H1 (cell line): ENCODE measurements at regions not wholly inside any gene's neighbourhood (a gene's known extent, or its start where the extent isn't known, plus 50 kb on each side); places are given as distances from the start of the nearest gene placed in this dataset.

ENCODE experiments used
- BCL11A ChIP-seq, 2 experiments: IDR thresholded peaks; one replicate each; pipeline ENCODE4 v1.6.1; 2011; ENCODE audit warnings: low read depth in 2 of 2, low read length in 2 of 2, mild to moderate bottlenecking in 2 of 2
- CEBPB ChIP-seq: IDR thresholded peaks from 2 replicates; pipeline ENCODE4 v1.6.1; 2012; ENCODE audit warnings: low read depth, low read length
- CHD7 ChIP-seq: fragments of 300-600 bp; sonication (generic); IDR thresholded peaks from 2 replicates; pipeline ENCODE4 v1.7.1; 2012; ENCODE audit warnings: low read length, moderate library complexity, mild to moderate bottlenecking, inconsistent platforms; ENCODE audit not compliant: insufficient replicate concordance
- KDM1A ChIP-seq: fragments of 200-600, 300-600 bp; sonication (generic); IDR thresholded peaks from 2 replicates; pipeline ENCODE4 v1.7.1; 2016; ENCODE audit warnings: mild to moderate bottlenecking, low read length, borderline replicate concordance
- NRF1 ChIP-seq: IDR thresholded peaks from 2 replicates; pipeline ENCODE4 v1.6.1; 2011; ENCODE audit warnings: mild to moderate bottlenecking, low read depth, low read length, improper control_type of control experiment
- SP4 ChIP-seq: IDR thresholded peaks from 2 replicates; pipeline ENCODE4 v1.6.1; 2012; ENCODE audit warnings: low read length, inconsistent platforms

GRCh38 chr3:73827204-73827603 lies 202.5 kb upstream of the PDZRN3 start (continued):
- TF ChIP-seq CHD7, result no peak
- no peak for TF ChIP-seq KDM1A
- TF ChIP-seq CEBPB, result no peak
- TF ChIP-seq SP4, result no peak
- no peak for TF ChIP-seq BCL11A (IDR thresholded peaks at IDR 0.05; ENCODE audit: low read depth in 2 of 2, low read length in 2 of 2)
- TF ChIP-seq NRF1, result no peak
- TF ChIP-seq, all 59 proteins: peak for 0
